HAP-1 (cell line): ENCODE measurements at regions not wholly inside any gene's neighbourhood (a gene's known extent, or its start where the extent isn't known, plus 50 kb on each side); places are given as distances from the start of the nearest gene placed in this dataset.

Experiments
- DNase-seq, 2 experiments: peaks; one replicate each; pipeline ENCODE4 v3.0.0-alpha.2; 2016 to 2020; ENCODE audit warnings: low spot score in 2 of 2
- H3K27me3 ChIP-seq: fragments of 250-450 bp; sonication (Bioruptor Pico); 2 replicates; pipeline ENCODE4 v1.5.1; 2020; ENCODE audit warnings: low read depth, mild to moderate bottlenecking, moderate library complexity
- H3K36me3 ChIP-seq: fragments of 250-450 bp; sonication (Bioruptor Pico); replicated peaks from 2 replicates; pipeline ENCODE4 v1.5.1; 2020; ENCODE audit warnings: mild to moderate bottlenecking
- H3K4me1 ChIP-seq: fragments of 250-450 bp; sonication (Bioruptor Pico); 2 replicates; pipeline ENCODE4 v1.5.1; 2020; ENCODE audit warnings: mild to moderate bottlenecking
- H3K4me3 ChIP-seq: fragments of 250-450 bp; sonication (Bioruptor Pico); 2 replicates; pipeline ENCODE4 v1.5.1; 2020; ENCODE audit warnings: mild to moderate bottlenecking, moderate library complexity
- H3K9me3 ChIP-seq: fragments of 250-450 bp; sonication (Bioruptor Pico); 2 replicates; pipeline ENCODE4 v1.5.1; 2020; ENCODE audit warnings: mild to moderate bottlenecking, moderate library complexity
- in situ Hi-C: fragments of 300-500 bp; cut with MboI; formaldehyde crosslinking; loops from 3 replicates; pipeline ENCODE4 v1.14.3; 2020; ENCODE audit warnings: low sequenced_read_pairs, inconsistent platforms, mixed read lengths

DNA sequence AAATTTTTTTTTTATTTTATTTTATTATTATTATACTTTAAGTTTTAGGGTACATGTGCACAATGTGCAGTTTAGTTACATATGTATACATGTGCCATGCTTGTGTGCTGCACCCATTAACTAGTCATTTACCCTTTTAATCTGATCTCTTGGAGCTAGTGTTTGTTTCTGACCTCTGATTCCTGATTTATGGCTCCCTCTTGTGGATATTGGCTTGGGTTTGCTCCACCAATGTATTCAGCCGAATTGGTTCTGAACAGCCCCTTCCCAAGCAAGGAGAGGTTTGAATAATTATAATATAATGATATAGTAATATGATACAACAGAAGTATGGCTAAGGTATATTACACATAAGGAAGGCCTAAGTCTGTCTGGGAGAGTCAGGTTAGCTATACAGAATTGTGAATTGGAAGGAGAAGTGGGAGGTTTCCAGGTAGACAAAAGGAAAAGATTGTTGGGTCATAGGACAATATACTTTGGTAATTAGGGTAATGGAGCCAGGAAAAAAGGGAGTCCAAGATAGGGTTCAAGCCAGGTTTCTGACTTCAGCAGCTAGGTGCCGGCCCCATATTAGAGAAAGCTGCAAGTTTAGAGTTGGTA, 53.1 kb upstream of the HMCN1 start:
- Histone ChIP-seq H3K36me3 (no peaks in the 10 kb centered on the region), H3K27me3 (no peaks in the 10 kb centered on the region), H3K4me3 (no peak overlapping the region), H3K9me3 (no peaks in the 10 kb centered on the region), H3K4me1 (no peaks in the 10 kb centered on the region)
- peak; percentile 51 to 53 for DNase-seq
- in situ Hi-C loops: no loop called here

DNA sequence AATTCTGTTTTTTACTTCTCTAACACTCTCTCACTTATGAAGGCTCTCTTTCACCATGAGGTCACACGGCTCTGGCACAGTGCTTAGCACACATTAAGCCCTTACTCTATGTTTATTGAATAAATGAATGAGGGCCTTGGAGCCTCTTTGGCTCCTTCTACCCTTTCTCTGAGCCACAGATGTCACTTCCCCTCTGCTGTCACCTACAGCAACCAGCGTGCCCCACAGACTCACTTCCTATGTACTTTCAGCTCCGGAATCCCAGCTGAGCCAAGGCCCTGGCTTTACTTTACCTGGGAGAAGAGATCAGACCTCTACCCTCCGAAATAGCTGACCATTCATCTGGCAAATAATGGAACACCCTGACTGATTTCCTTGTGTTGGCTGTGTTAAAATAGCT, 53.7 kb upstream of the HMCN1 start:
- in situ Hi-C loops: no loop called here
- no peaks in the 10 kb centered on the region for H3K27me3 ChIP-seq
- DNase-seq: no peak

DNA sequence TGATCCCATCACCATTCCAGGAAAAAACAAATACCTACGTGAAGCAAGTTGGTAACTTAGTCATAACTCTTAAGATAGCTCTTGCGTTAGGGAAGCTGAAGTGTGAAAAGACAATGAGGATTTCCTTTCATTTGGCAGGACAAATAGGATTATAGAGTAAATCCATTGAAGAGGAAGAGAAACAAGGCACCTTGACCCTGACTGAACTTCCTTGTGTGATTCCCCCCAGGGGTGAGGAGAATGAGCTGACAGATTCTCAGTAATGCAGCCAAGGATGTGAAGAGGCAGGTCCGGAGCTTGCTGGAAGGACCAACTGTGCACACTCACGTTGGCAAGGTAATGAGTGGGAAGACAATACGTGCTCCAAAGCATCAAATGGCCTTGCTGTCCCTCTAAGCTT, 55.0 kb upstream of the HMCN1 start:
- Histone ChIP-seq H3K9me3 (no peaks in the 10 kb centered on the region), H3K36me3 (no peaks in the 10 kb centered on the region), H3K4me3 (no peak overlapping the region), H3K27me3 (no peaks in the 10 kb centered on the region), H3K4me1 (no peaks in the 10 kb centered on the region)
- DNase-seq: no peak
- in situ Hi-C loops: no loop called here

More for the DNA sequence above, 53.7 kb upstream of the HMCN1 start:
- no peaks in the 10 kb centered on the region for H3K36me3 ChIP-seq
- H3K4me1 ChIP-seq: no peaks in the 10 kb centered on the region
- no peak overlapping the region for H3K4me3 ChIP-seq
- H3K9me3 ChIP-seq: no peaks in the 10 kb centered on the region

DNA sequence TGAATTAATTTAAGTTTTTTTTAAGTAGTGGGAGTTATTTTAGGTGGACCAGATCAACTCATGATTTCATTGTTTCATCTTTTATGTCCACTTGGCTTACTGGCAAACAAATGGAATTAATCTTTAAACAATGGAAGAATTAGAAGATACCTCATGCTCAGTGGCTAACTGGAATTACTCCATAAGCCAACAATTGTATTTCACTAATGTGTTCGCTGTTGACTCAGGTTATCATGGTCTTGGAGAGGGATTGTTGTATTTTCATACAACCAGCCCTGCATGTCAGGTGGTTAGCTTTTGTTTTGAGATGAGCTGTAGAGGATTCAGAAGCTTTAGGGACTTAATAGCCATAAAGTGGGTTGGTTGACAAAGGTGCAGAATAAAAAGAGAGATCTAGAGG, 57.2 kb upstream of the HMCN1 start:
- Histone ChIP-seq H3K9me3 (no peaks in the 10 kb centered on the region), H3K27me3 (no peaks in the 10 kb centered on the region), H3K36me3 (no peaks in the 10 kb centered on the region), H3K4me3 (no peak overlapping the region), H3K4me1 (no peaks in the 10 kb centered on the region)
- in situ Hi-C loops: no loop called here
- no peak for DNase-seq

DNA sequence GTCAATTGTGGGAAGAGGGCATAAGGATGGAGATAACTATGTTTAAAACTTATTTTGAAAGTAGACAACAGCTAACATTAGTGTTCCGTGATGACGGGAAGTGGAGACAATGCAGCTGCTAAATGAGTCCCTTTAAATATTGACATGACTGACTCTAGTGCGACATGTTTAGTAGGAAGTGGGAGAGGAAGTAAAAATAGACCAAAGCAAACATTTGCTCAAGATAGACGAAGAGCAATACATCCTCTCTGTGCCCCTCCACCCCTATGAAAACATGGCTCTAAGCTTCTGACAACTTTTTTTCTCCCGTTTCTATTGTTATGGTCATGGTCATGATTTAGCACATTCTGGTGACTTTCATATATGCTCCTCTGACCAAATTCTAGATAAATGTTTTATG, 60.0 kb upstream of the HMCN1 start:
- no peak overlapping the region for H3K4me3 ChIP-seq
- no peaks in the 10 kb centered on the region for H3K36me3 ChIP-seq
- DNase-seq: no peak
- no peaks in the 10 kb centered on the region for H3K4me1 ChIP-seq
- no peaks in the 10 kb centered on the region for H3K27me3 ChIP-seq
- no peaks in the 10 kb centered on the region for H3K9me3 ChIP-seq
- in situ Hi-C loops: loop anchor here (25.0 kb wide), 1 partner anchor 362 kb away; the partner anchor contains the start of gene IVNS1ABP

GRCh38 chr1:185672719-185673360, 61.4 kb upstream of the HMCN1 start:
- H3K9me3 ChIP-seq: no peaks in the 10 kb centered on the region
- in situ Hi-C loops: loop anchor here (25.0 kb wide), 1 partner anchor 361 kb away; the partner anchor contains the start of gene IVNS1ABP
- no peak for DNase-seq
- H3K36me3 ChIP-seq: no peaks in the 10 kb centered on the region
- no peaks in the 10 kb centered on the region for H3K4me1 ChIP-seq
- H3K4me3 ChIP-seq: no peak overlapping the region
- H3K27me3 ChIP-seq: no peaks in the 10 kb centered on the region

- no peaks in the 10 kb centered on the region for H3K36me3 ChIP-seq
- peak in 1 of 2 experiments; percentile 57 for DNase-seq
- H3K4me1 ChIP-seq: no peaks in the 10 kb centered on the region
- no peaks in the 10 kb centered on the region for H3K9me3 ChIP-seq
- no peaks in the 10 kb centered on the region for H3K27me3 ChIP-seq
- in situ Hi-C loops: loop anchor here (25.0 kb wide), 1 partner anchor 358 kb away; the partner anchor contains the start of gene IVNS1ABP
- H3K4me3 ChIP-seq: no peak overlapping the region
Measured at GRCh38 chr1:185670187-185670627, 64.0 kb upstream of the HMCN1 start.

DNA sequence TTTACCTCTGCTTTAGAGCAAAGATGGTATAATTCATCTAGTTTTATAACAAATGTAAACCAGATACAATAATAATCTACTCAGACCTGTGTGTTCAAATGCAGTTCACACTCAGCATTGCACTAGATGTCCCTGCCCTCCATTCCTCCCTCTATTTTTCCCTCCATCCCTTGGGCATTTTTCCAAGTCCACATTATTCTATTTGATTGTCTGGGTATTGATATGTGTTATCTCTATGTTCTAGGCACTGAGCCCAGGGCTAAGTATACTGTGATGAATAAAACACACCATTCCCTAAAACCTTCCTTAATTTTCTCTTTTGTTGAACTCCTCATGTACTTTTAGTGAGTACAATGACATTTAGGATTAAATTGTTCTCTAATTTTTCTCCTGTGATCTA, 66.2 kb upstream of the HMCN1 start:
- Histone ChIP-seq H3K4me1 (no peaks in the 10 kb centered on the region), H3K9me3 (no peaks in the 10 kb centered on the region), H3K4me3 (no peak overlapping the region), H3K27me3 (no peaks in the 10 kb centered on the region), H3K36me3 (no peaks in the 10 kb centered on the region)
- no peak for DNase-seq
- in situ Hi-C loops: loop anchor here (25.0 kb wide), 1 partner anchor 356 kb away; the partner anchor contains the start of gene IVNS1ABP

DNA sequence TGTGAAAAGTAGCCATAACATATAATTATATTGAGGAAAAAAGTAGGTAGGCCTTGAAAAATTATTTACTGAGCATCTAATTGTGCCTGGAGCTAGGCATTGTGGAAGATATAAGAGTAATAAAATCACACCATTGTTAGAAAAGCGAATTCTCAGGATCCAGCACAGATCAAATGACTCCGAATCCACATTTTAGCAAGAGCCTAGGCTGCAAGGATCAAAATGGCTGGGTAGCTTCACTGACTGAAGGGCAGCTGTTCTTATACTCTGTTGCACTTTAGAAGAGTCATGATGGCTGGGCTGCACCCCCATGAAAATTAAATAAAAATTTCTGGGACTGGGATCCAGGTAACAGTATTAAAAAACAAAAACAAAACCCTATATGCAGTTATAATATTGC, 67.6 kb upstream of the HMCN1 start:
- Histone ChIP-seq H3K27me3 (no peaks in the 10 kb centered on the region), H3K4me1 (peaks cover 14% of the 10 kb centered on the region), H3K4me3 (no peak overlapping the region), H3K9me3 (no peaks in the 10 kb centered on the region), H3K36me3 (no peaks in the 10 kb centered on the region)
- in situ Hi-C loops: loop anchor here (25.0 kb wide), 1 partner anchor 354 kb away; the partner anchor contains the start of gene IVNS1ABP
- DNase-seq: no peak

DNA sequence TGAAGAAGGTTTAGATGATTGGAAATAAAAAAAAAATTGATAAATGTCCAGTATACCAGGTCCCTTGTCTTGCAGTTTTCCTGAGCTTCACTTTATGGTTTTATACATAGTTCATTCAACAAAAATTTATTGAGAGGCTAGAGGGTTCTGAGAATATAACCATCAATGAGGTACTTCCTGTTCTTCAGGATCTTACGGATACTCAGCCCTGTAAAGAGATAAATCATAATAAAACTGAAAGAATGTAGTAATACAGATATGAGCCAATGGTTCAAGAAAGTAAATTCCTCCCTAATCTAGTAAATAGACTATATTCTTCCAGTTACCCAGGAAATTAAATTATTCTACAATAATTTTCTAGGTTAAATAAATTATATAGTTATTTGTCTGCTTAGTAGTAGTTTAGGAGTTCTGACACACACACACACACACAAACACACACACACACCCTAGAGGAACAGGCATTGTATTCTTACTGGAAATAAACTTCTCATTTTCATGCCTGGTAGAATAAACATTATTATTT, 70.4 kb upstream of the HMCN1 start:
- in situ Hi-C loops: loop anchor here (25.0 kb wide), 1 partner anchor 352 kb away; the partner anchor contains the start of gene IVNS1ABP
- no peaks in the 10 kb centered on the region for H3K36me3 ChIP-seq
- H3K4me1 ChIP-seq: peaks cover 14% of the 10 kb centered on the region
- no peaks in the 10 kb centered on the region for H3K9me3 ChIP-seq
- no peak for DNase-seq
- no peak overlapping the region for H3K4me3 ChIP-seq
- H3K27me3 ChIP-seq: no peaks in the 10 kb centered on the region

- Histone ChIP-seq H3K4me1 (peaks cover 14% of the 10 kb centered on the region), H3K9me3 (no peaks in the 10 kb centered on the region), H3K27me3 (no peaks in the 10 kb centered on the region), H3K4me3 (no peak overlapping the region), H3K36me3 (no peaks in the 10 kb centered on the region)
- no peak for DNase-seq
- in situ Hi-C loops: loop anchor here (25.0 kb wide), 1 partner anchor 351 kb away; the partner anchor contains the start of gene IVNS1ABP
Measured at GRCh38 chr1:185663332-185663731, 70.9 kb upstream of the HMCN1 start.

GRCh38 chr1:185661971-185662370, 72.2 kb upstream of the HMCN1 start:
- Histone ChIP-seq H3K36me3 (no peaks in the 10 kb centered on the region), H3K27me3 (no peaks in the 10 kb centered on the region), H3K9me3 (no peaks in the 10 kb centered on the region), H3K4me1 (peaks cover 14% of the 10 kb centered on the region), H3K4me3 (no peak overlapping the region)
- in situ Hi-C loops: loop anchor here (25.0 kb wide), 1 partner anchor 350 kb away; the partner anchor contains the start of gene IVNS1ABP
- peak in 1 of 2 experiments; percentile 23 for DNase-seq

GRCh38 chr1:185656663-185657062, 77.5 kb upstream of the HMCN1 start:
- in situ Hi-C loops: loop anchor here (25.0 kb wide), 1 partner anchor 344 kb away; the partner anchor contains the start of gene IVNS1ABP

GRCh38 chr1:185654952-185655314, 79.3 kb upstream of the HMCN1 start:
- in situ Hi-C loops: loop anchor here (25.0 kb wide), 1 partner anchor 343 kb away; the partner anchor contains the start of gene IVNS1ABP
- DNase-seq: no peak
- no peaks in the 10 kb centered on the region for H3K9me3 ChIP-seq
- peaks cover 6% of the 10 kb centered on the region for H3K4me1 ChIP-seq
- no peak overlapping the region for H3K4me3 ChIP-seq
- no peaks in the 10 kb centered on the region for H3K36me3 ChIP-seq
- H3K27me3 ChIP-seq: no peaks in the 10 kb centered on the region

More at GRCh38 chr1:185656663-185657062, 77.5 kb upstream of the HMCN1 start:
- peaks cover 5% of the 10 kb centered on the region for H3K4me1 ChIP-seq
- H3K36me3 ChIP-seq: no peaks in the 10 kb centered on the region
- no peak overlapping the region for H3K4me3 ChIP-seq
- H3K27me3 ChIP-seq: no peaks in the 10 kb centered on the region
- H3K9me3 ChIP-seq: no peaks in the 10 kb centered on the region
- DNase-seq: peak in 1 of 2 experiments; percentile 53
